Brain microvascular endothelial cell (primary cell): ENCODE measurements at regions not wholly inside any gene's neighbourhood (a gene's known extent, or its start where the extent isn't known, plus 50 kb on each side); places are given as distances from the start of the nearest gene placed in this dataset.

ENCODE experiments used
- DNase-seq: peaks from one replicate; pipeline ENCODE4 v3.0.0-alpha.2; 2020
- H3K27ac ChIP-seq: fragments of 250-450 bp; sonication (Bioruptor Pico); 2 replicates; pipeline ENCODE4 v1.5.1; 2020; ENCODE audit warnings: mild to moderate bottlenecking, moderate library complexity
- H3K27me3 ChIP-seq: fragments of 250-450 bp; sonication (Bioruptor Pico); replicated peaks from 2 replicates; pipeline ENCODE4 v1.5.1; 2020; ENCODE audit warnings: mild to moderate bottlenecking
- H3K36me3 ChIP-seq: fragments of 250-450 bp; sonication (Bioruptor Pico); replicated peaks from 2 replicates; pipeline ENCODE4 v1.5.1; 2020; ENCODE audit warnings: mild to moderate bottlenecking
- H3K4me3 ChIP-seq: 2 replicates; pipeline ENCODE4 v1.5.1; 2011; ENCODE audit warnings: low read depth, mild to moderate bottlenecking, control low read depth, low read length, moderate library complexity
- CTCF ChIP-seq: IDR thresholded peaks from 2 replicates; pipeline ENCODE4 v1.5.1; 2011; ENCODE audit warnings: low read depth, mild to moderate bottlenecking, moderate library complexity, low read length, control low read depth, inconsistent platforms; ENCODE audit errors: missing control alignments
- in situ Hi-C: cut with HindIII; loops from 2 replicates; pipeline ENCODE4 v1.10.0; 2017; ENCODE audit warnings: low sequenced_read_pairs, low pct_ligation_motif_present

GRCh38 chr5:58279259-58279658, 180.6 kb downstream of the PLK2 start:
- Histone ChIP-seq H3K27ac (no peak overlapping the region), H3K36me3 (no peaks in the 10 kb centered on the region), H3K27me3 (no peaks in the 10 kb centered on the region), H3K4me3 (no peak overlapping the region)
- in situ Hi-C loops = no loop called here
- no peak for TF ChIP-seq CTCF
- no peak for DNase-seq

GRCh38 chr5:58276431-58276830, 183.5 kb downstream of the PLK2 start:
- Histone ChIP-seq H3K27me3 (no peaks in the 10 kb centered on the region), H3K4me3 (no peak overlapping the region), H3K36me3 (no peaks in the 10 kb centered on the region), H3K27ac (no peak overlapping the region)
- TF ChIP-seq CTCF = no peak
- in situ Hi-C loops = no loop called here
- no peak for DNase-seq

DNA sequence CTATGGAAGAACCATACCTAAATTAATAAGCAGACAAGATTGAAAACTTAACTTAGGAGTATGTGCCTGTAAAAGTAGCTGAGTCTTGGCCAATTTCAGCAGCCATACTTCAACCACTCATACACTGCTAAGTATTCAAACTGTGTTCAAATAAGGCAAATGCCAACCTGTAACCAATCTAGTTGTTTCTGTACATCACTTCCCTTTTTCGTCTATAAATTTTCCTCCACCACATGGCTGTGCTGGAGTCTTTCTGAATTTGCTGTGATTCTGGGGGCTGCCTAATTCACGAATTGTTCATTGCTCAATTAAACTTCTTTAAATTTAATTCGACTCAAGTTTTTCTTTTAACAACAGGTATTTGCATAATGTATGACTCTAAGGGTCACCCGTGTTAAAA, 184.4 kb downstream of the PLK2 start:
- in situ Hi-C loops = no loop called here
- no peaks in the 10 kb centered on the region for H3K27me3 ChIP-seq

DNA sequence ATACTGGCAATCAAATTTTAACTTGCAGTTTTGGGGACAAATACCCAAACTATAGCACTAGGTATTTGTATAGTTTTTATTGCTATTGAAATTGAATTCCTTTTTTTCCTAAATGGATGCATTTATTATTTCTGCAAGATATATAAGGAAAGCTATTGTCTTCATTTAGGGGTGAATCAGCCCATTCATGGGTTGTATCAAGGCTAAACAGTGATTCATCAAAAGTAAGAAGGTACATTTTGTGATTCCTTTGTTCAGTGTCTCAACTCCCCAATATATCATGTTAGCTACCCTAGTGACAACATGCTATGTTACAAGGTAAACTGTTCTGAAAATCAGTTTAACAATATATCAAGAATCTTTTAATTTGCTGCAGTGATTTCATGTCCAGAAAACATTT, 185.7 kb downstream of the PLK2 start:
- Histone ChIP-seq H3K27me3 (no peaks in the 10 kb centered on the region), H3K36me3 (no peaks in the 10 kb centered on the region), H3K27ac (no peak overlapping the region), H3K4me3 (no peak overlapping the region)
- TF ChIP-seq CTCF = no peak
- no peak for DNase-seq
- in situ Hi-C loops = no loop called here

More for the DNA sequence above, 184.4 kb downstream of the PLK2 start:
- Histone ChIP-seq H3K27ac (no peak overlapping the region), H3K4me3 (no peak overlapping the region), H3K36me3 (no peaks in the 10 kb centered on the region)
- DNase-seq = no peak
- TF ChIP-seq CTCF = no peak

DNA sequence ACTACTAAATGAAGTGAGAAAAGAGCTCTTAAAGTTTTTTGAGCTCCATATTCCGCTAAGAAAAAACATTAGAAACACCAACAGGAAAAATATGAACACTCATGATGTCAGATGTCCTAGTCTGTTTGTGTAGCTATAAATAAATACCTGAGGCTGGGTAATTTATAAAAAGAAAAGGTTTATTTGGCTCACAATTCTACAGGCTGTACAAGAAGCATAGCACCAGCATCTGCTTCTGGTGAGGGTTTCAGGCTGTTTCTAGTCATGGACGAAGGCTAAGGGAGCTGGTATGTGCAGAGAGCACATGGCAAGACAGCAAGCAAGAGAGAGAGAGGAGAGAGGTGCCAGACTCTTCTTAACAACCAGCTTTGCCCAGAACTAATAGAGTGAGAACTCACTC, 186.2 kb downstream of the PLK2 start:
- H3K27ac ChIP-seq = no peak overlapping the region
- TF ChIP-seq CTCF = no peak
- in situ Hi-C loops = no loop called here
- DNase-seq = no peak
- no peaks in the 10 kb centered on the region for H3K27me3 ChIP-seq
- no peaks in the 10 kb centered on the region for H3K36me3 ChIP-seq
- no peak overlapping the region for H3K4me3 ChIP-seq

DNA sequence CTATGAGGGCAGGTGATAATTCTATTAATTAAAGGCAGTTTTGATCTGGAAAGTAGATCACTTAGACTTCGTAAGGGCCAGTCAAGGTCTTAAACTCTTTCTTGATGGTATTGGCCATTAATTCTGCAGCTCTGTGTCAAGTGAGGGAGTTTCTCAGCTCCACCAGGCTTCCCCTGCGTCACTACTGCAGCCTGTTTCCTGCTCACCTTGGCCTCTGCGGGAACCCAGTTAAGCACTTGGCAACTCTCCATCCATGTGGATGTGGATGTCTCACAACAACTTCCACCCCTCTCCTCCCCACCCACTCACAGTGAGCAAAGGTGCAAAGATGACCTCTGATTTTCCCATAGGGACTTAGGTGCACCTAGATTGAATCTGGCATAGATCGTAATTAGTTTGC, 191.6 kb downstream of the PLK2 start:
- Histone ChIP-seq H3K4me3 (no peak overlapping the region), H3K27ac (no peak overlapping the region), H3K27me3 (no peaks in the 10 kb centered on the region), H3K36me3 (no peaks in the 10 kb centered on the region)
- in situ Hi-C loops = no loop called here
- no peak for TF ChIP-seq CTCF
- DNase-seq = no peak
